HG02798 (cell line): ENCODE measurements at regions not wholly inside any gene's neighbourhood (a gene's known extent, or its start where the extent isn't known, plus 50 kb on each side); places are given as distances from the start of the nearest gene placed in this dataset.
"Not testable (repeated sequence)": the region's sequence is repeated elsewhere in the genome, so short reads cannot be mapped to it uniquely, and the experiment has no call there.

Experiments
- ATAC-seq: cut with Tn5 transposase; IDR thresholded peaks from one replicate; pipeline ENCODE4 v1.9.1; 2021; ENCODE audit warnings: mild to moderate bottlenecking; ENCODE audit not compliant: unreplicated experiment, poor library complexity

- not testable (repeated sequence) for ATAC-seq
Measured at GRCh38 chr15:85263842-85264440, 116.5 kb upstream of the AKAP13 start.

- not testable (repeated sequence) for ATAC-seq
Measured at GRCh38 chr15:85264614-85265190, 115.7 kb upstream of the AKAP13 start.

DNA sequence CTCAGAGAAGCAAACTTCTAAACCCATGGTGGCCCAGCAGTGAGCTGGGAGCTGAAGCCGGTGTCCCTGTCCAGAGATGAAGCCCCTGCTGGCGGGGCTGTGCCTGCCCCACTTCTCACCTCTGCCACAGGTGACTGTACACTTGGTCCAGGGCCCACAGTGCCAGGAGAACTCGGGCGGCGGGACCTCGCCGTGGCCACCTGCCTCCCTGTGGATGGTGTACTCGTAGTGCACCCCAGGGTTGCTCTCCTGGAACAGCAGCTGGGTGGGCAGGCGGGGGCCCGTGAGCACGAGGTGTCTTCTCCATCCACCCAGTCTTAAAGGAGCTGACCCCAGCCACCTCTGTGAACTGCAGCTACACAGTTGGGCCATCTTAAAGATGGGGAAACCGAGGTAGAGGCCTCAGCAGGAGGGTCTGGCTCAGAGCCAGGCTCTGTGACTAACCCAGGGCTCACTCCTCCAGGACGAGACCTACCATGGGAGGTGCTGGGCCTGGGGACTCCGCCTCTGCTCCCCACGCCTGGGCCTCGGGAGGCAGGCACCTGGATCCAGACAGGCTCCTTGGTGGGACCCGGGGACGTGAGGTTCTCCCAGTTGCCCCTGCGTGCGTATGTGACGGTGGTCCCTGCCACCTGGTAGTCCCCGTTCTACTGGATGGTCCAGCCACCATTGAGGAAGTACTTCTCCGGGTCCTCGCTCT, 113.1 kb upstream of the AKAP13 start:
- ATAC-seq: not testable (repeated sequence)

DNA sequence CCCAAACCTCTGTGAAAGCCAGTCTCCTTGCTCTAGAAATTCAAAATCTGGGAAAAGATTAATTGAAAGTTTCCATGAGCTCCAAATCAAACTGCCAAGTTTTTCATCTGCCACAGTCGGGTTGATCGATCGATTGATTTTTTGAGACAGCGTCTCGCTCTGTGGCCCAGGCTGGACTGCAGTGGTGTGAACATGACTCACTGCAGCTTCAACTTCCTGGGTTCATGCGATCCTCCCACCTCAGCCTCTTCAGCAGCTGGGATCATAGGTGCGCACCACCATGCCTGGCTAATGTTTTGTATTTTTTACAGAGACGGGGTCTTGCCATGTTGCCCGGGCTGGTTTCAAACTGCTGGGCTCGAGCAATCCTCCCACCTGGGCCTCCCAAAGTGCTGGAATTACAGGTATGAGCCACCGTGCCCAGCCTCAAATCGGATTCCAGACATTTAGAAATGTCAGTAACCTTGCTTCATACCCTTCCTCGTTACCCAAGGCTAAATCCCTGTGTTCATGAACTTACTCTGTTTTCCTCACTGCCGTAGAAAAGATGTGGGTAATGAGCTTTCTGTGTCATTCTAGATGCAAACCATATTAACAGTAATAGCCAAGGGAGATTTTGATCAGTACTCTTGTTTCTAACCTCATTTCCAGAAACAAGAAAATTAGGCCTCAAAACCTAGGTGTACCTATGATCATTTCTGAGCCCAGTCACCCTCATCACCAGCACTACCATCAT, 105.9 kb upstream of the AKAP13 start:
- no peak for ATAC-seq

- ATAC-seq: no peak
Measured at GRCh38 chr15:85276508-85276907, 103.9 kb upstream of the AKAP13 start.

GRCh38 chr15:85276921-85277320, 103.5 kb upstream of the AKAP13 start:
- no peak for ATAC-seq

DNA sequence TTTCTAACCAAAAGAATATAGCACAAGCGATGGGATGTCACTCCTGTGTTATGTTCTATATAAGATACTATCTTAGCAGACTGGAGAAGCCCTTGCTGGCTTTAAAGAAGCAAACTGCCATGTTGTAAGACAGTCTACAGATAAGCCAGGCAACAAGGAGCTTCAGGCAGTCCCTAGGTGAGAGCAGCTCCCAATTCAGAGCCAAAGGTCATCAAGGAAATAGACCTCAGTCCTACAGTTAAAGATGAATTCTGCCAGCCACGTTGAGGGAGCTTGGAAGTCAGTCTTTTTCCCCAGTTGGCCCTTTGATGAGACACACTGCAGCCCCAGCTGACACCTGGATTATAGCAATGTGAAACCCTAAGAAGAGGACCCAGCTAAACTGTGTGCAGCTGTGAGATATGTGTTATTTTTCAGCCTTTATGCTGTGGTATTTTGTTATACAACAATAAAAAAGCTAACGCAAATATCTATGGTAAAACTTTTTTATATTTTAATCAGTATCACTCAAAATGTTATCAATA, 102.5 kb upstream of the AKAP13 start:
- no peak for ATAC-seq

DNA sequence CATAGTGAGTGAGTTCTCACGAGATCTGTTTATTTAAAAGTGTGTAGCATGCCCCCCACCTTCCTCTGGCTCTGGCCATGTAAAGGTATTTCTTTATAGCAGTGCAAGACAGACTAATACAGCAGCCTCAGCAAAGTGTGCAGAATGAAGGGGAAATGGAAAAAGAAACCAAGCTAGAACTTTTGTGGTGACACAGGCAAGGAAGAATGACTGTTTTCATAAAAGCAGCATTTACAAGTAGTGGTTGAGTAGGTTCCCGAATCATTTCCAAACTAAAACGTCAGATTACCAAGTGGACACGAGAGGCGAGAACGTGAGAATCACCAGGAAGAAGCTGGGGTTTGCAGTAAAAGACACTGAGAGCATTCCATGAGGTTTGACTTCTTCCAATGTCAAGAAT, 100.2 kb upstream of the AKAP13 start:
- ATAC-seq: no peak

- no peak for ATAC-seq
Measured at GRCh38 chr15:85281293-85281882, 99.0 kb upstream of the AKAP13 start.

DNA sequence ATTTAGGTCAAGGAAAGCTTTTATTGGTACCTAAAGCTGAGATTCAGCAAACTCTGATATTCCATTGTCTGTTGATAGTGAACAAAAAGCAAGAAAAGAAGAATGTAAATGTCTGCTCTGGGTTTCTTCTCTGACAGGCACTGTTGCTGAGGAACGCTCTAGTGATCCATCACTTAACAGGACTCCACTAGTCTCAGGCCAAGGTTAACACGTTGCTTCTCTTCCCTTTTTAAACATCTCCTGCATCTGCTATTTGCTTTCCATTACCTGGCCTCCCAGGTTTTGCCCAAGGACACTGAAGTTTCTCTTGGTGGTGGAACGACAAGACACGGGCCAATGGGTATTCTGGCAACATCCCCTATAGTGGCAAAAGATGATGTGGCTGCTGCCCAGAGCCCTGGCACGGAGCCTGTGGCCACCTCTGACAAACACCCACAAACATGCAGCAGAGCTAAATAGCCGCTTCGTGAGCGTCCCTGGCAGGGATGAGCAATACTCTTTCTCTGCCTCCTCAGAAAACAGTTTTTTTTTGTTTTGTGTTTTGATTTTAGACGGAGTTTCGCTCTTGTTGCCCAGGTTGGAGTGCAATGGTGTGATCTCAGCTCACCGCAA, 97.8 kb upstream of the AKAP13 start:
- ATAC-seq: no peak

DNA sequence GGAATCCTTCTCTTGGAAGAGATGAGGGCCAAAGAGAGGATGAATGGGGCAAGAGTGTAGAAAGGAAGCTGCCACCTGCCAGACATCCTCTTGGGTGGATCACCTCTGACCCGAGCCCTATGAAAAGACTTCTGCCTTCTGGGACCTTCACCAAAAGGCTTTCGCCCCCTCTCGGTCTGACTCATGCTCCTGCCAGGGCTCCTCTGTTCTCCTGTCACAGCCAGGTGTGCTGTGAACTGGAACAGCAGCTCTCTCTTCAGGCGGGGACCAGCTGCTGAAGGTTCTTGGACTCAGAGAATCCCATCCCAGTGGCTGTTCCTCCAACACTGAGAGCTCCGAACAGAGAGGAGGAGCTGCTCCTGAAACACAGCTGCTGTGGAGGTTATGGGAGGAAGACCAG, 96.6 kb upstream of the AKAP13 start:
- peak; percentile 76 for ATAC-seq

GRCh38 chr15:85284497-85284896, 95.9 kb upstream of the AKAP13 start:
- ATAC-seq: peak; percentile 79

GRCh38 chr15:85289677-85290365, 90.6 kb upstream of the AKAP13 start:
- no peak for ATAC-seq

DNA sequence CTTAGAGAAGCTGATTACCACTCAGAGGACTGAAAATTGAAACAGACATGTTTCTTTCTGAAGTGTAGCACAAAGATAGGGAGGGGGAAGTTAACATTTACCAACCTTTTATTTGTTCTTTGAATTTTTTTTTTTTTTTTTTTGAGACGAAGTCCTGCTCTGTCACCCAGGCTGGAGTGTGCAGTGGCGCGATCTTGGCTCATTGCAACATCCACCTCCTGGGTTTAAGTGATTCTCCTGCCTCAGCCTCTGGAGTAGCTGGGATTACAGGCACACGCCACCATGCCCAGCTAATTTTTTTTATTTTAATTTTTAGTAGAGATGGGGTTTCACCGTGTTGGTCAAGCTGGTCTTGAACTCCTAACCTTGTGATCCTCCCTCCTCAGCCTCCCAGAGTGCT, 87.8 kb upstream of the AKAP13 start:
- not testable (repeated sequence) for ATAC-seq

GRCh38 chr15:85296615-85297402, 83.6 kb upstream of the AKAP13 start:
- ATAC-seq: peak; percentile 92

GRCh38 chr15:85297537-85297936, 82.9 kb upstream of the AKAP13 start:
- no peak for ATAC-seq

- no peak for ATAC-seq
Measured at GRCh38 chr15:85298366-85298765, 82.0 kb upstream of the AKAP13 start.

GRCh38 chr15:85298941-85299340, 81.5 kb upstream of the AKAP13 start:
- ATAC-seq: no peak

- ATAC-seq: no peak
Measured at GRCh38 chr15:85302271-85302670, 78.1 kb upstream of the AKAP13 start.
